ENCODE measurements at regions not wholly inside any gene's neighbourhood (a gene's known extent, or its start where the extent isn't known, plus 50 kb on each side); places are given as distances from the start of the nearest gene placed in this dataset.
A peak's percentile ranks its signal among the peaks of the same experiment; 100 is the strongest.
"Not testable (repeated sequence)": the region's sequence is repeated elsewhere in the genome, so short reads cannot be mapped to it uniquely, and the experiment has no call there.

DNA sequence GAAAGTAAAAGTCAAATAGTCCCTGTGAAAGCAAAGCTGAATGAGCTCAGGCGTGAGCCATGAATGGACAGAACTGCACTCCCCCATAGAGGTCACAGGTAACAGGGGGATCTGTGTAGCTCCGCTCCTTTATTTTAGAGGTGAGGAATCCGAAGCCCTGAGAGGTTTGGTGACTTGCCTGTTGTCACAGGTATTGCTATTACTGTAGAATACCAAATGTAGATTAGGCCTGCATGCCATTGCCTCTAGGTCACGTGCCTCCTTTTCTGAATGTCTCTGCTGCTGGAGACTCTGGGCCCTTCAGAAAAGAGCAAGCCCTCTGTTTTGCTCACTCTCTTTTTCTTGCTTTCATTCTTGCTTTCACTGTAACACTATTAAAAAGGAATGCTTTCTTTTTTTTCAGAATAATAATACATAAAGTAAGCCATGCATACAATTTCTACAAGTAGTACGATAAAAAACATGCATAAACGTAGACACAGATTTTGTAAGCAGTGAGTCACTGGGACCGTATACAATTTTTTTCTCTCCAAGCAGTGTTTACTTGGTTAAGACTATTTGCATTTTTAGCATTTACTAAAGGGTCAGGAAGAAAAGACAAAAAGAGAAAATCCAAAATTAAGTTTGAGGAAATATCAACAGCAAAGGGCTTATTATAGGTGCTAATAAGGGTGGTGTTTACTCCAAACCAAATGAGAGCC is 568.7 kb upstream of the ADAMTS16 start:
- no peak for DNase-seq (ENCODE audit: low spot score)

DNA sequence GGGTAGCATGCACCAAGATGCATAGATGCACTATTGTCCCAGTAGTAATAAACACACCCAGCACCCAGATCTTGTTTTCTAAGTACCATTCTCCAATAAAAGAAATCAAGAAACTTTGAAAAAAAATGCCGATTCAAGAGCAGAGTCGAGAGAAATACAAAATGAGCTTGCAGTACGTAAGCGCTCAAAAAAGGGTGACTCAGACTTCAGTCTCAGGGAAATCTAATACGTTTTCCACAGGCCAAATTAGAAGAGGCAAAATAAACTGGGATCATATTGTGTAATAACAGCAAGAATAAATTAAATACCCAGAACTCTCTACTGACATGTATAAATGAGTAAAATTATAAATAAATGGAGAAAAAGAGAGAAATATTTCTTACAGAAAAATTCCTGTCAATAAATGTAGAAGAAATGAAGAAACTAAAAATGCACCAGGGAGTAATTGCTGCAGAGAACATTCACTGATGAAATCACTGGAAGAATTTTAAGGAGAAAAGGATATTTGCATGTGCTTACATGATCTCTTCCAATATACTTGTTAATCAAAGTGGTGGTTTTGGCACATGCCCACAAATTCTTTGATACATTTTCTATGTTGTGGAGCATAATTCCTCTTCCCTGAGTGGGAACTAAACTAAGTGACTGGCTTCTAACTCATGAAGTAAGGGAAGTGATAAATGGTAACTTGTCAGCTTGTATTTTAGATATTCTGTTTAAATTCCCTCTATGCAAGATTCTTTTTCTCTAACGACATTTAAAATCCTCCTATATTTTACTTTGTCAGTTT is 567.6 kb upstream of the ADAMTS16 start:
- no peak for DNase-seq (ENCODE audit: low spot score)

DNA sequence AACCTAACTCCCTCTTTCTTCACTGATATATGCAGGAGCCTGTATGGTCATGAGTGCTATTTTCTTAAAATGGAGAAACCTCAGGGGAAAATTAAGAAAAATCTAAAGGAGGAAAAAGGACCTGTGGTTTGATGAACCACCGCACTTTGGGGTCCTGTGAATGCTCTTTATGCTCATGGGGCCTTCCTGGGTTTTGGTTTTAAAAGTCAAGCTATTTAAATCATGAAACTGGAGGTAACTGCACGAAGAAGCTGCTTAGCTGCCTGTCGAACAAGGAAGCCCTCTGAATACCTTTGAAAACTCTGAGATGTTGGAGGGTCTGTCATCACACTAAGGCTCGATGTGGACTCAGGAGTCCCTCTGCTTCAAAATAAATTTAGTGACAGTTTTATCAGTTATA is 564.5 kb upstream of the ADAMTS16 start:
- no peak for DNase-seq (ENCODE audit: low spot score)

DNA sequence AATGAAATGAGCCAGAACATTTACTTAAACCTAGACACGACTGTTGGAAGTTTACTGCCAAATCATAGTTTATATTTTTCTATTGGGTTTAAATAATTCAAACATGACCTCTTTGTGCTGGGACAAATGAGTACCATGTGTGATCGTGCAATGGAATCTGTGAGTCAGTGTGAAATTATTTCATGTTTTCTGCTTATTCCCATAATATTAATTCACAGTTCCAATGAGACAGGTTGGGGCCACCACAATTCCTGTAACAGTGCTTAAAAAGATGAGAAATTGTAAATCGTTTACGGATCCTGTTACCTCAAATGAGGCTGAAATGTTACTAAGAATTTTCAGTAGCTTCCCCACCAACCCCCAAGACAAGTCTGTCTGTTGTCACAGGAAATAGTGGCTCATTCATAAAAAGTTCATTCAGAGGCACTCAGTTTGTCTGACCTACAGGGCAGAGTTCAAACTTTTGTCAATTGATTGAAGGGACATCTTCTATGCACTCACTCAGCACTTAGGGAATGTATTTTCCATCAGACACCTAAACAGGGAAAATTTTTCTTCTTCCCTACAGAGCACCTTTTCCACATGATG is 563.9 kb upstream of the ADAMTS16 start:
- DNase-seq (ENCODE audit: low spot score) = no peak

DNA sequence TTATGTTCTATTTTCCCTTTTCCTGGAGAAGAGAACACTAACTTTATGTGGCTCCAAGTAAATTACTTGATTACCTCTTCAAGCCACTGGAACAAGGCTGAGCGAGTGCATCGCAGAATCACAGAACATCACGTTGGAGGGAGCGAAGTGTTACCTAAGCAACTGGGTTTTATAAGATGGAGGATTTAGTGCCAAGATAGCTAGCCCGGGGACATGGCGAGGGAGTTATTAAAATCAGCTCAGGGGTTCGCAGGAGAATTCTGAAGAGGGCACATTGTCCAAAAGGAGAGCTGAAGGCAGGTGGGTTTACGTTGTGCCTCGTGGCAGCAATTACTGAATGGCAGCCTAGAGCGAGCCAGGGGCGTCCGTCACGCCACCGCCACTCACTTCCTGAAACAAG is 563.2 kb upstream of the ADAMTS16 start:
- no peak for DNase-seq (ENCODE audit: low spot score)

DNA sequence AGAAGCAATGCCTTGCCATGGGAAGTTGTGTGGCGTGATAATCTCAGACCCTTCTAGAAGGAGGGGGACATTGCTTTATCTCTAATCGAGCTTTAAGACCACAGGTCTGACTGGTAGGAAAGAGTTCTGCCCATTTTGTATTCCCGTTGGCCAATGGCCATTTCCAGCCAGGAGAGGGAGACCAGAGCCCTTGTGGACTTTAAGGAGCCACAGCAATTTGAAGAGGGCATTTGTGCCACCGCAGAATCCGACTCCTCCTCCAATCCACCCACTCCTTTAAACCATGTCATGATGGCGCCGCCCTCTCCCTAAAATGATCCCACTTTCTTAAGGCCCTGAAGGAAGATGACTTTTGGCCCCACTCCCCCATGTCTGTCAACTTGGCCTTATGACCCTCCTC is 560.5 kb upstream of the ADAMTS16 start:
- DNase-seq (ENCODE audit: low spot score) = no peak

DNA sequence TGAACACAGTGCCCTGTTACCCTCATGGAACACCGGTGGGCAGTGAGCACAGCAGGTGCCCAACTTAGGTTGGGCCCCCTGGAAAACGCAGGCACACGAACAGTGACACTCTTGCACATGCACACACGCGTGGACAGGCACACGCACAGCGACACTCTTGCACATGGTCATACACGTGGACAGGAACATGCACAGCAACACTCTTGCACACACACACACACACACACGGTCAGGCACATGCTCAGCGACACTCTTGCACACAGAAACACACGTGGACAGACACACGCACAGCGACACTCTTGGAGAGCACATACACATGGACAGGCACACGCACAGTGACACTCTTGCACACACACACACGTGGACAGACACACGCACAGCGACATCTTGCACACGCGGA is 559.4 kb upstream of the ADAMTS16 start:
- no peak for DNase-seq (ENCODE audit: low spot score)

DNA sequence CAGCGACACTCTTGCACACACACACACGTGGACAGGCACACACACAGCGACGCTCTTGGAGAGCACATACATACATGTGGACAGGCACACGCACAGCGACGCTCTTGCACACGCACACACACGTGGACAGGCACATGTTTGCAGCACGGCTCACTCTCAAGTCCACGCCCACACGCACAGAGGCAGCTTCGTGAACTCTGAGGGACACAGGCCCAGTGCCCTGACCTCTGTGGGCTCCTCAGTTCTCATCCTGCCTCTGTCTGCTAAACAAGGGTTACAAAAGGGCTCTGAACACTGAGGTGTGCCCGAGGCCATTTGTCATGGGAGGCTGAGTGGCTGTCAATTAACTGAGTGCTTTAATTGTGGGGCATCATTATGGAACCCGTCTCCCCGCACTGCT is 558.8 kb upstream of the ADAMTS16 start:
- no peak for DNase-seq (ENCODE audit: low spot score)

DNA sequence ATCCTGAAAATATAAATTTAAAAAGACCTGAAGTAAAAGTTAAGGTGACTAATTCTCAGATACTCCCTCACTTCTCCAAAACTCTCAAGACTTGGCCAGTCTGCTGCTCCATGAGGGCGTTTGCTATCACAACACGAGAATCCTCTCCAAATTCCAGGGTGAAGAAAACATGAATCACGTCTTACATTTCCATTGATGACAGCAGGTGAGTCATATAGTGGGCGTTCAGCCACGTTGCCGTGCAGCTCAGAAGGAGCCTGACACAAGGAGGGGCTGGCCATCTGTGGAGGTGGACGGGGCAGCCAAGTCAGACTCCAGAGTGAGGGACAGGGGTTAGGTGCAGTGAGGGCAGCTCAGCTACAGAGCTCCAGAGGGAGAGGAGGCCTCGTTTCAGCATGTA is 555.1 kb upstream of the ADAMTS16 start:
- DNase-seq (ENCODE audit: low spot score) = no peak

DNA sequence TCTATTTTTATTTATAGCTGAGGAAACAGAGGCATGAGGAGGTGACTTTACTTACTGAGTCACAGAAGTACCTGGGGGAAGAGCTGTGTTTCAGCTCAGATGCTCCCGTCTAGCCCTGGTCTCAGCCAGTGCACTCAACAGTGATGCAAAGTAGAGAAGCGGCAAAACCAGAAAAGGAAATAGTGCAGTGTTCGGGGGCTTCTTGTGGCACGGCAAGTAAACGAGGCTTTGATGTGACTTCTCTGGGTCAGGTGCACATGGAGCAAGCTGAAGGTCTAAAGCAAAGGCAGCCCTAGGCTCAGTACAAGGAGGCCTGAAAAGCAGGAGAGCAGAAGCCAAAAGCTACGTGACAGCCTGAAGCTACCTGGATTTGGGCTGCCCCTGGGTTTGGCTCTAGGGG is 526.7 kb upstream of the ADAMTS16 start:
- DNase-seq (ENCODE audit: low spot score) = no peak

DNA sequence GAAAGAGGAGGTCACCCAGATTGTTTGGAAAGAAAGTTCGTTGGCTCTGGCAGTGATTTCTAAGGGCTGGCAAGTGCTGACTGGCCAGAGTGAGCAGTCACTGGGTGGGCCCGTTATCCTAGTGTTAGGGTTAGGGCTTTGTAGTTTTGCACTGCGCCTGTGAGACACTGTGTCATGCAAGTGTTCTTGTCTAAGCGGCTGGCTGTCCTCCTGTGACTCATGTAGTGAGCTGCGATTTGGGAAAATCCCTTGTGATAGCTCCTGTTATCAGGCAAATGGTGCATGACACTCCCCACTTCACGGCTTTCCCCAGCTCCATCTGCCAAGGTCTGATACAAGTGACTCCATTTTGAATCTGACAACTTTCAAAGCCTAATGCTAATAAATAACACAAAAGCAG is 526.0 kb upstream of the ADAMTS16 start:
- no peak for DNase-seq (ENCODE audit: low spot score)

DNA sequence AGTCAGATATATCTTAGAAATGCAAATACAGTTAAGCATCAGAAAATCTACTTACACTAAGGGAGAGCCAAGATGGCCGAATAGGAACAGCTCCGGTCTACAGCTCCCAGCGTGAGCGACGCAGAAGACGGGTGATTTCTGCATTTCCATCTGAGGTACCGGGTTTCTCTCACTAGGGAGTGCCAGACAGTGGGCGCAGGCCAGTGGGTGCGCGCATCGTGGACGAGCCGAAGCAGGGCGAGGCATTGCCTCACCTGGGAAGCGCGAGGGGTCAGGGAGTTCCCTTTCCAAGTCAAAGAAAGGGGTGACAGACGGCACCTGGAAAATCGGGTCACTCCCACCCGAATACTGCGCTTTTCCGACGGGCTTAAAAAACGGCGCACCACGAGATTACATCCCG is 524.8 kb upstream of the ADAMTS16 start:
- DNase-seq (ENCODE audit: low spot score) = not testable (repeated sequence)

DNA sequence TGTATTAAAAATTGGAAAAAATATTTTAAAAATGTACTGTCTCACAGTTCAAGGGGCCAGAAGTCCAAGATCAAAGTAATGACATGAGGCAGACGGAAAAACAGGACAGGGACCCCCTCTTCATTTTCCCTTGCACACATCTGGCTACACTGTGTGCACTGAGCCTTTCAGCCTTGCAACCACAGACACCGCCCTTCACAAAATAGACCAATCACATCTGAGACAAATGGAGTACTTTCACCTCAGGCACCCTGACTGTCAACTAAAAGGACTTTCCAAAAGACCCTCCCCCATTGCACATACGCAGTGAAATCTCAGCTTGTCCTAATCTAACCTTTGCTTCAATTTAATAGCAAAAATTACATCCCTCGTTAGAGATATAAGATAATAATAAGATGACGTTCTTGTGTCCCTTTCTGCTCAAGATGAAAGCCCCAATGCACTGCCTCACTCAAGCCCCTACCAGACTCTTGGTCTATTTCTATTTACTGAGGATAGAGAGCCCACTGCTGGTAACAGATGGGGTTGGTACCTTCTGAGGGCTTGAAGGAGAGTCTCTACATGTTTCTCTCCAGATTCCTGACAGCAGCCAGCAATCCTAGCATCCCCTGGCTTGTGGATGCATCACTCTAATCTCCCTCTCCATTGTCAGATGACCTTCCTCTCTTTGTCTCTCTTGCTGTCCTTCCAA is 514.8 kb upstream of the ADAMTS16 start:
- no peak for DNase-seq (ENCODE audit: low spot score)

DNA sequence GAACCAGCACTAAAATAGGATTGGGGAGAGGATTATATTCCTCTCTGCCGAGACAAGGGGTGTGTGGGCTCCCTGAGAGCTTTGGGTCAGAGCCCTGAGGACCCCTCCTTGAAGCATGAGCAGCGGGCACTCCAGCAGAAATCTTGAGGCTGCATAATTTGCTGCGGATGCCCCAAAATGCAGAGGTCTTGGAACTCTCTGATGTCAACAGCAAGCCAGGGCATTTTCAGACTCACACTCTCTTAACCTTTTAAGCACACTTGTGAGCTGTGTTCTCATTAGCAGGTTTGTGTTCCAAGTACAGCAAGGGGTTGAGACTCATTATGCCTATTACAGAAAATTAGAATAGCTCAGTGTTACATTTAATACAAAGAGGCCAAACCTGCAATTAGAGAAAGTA is 513.0 kb upstream of the ADAMTS16 start:
- DNase-seq (ENCODE audit: low spot score) = no peak

DNA sequence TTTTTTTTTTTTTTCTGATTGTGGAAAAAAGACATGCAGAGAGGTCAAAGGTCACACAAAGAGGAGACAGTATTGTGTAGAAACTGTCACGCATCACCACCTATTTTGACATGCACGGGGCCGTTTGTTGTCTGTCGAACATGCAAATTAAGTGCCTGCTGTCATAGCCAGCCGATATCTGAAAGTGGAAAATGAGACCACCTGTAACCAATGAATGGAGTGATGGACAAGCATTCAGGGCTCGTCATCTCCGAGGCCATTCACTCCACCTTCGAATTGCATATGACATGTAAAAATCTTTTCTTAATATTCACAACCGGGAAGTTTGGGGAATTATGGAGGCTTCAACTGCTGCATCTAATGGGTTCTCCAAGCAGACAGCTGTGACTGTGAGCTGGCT is 512.2 kb upstream of the ADAMTS16 start:
- no peak for DNase-seq (ENCODE audit: low spot score)

DNA sequence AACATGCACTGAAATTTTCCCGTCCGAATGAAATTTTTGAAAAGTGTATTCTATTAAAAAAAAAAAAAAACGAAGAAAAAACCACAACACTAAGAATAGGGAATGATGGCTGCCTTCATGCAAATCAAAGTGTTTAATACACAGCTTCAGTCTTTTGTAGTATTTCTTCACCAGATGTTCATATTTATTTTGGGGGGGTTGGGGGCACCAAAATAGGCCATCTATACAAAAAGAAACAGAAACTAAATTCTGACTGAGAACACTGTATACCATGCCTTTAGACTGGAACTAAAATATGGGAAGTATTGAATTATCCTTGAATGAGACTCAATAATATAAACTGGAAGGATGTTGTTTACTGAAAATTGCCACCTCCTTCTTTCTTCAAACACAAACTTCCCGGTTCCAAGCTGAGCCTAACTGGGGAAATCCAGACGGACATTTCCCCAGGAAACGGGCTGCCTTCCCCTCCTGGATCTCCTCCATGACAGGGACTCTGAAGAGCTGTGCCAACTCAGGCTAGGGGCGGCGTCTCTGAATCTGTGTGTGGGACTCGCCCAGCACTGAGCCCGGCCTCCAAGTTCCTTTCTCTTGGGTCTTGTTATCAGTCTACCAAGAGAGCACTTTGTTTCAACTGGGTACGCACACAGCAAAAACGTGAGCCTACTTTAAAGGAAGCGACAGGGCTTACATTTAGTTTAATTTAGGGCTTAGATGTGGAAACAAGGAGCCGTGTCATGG is 511.3 kb upstream of the ADAMTS16 start:
- DNase-seq (ENCODE audit: low spot score) = no peak

DNA sequence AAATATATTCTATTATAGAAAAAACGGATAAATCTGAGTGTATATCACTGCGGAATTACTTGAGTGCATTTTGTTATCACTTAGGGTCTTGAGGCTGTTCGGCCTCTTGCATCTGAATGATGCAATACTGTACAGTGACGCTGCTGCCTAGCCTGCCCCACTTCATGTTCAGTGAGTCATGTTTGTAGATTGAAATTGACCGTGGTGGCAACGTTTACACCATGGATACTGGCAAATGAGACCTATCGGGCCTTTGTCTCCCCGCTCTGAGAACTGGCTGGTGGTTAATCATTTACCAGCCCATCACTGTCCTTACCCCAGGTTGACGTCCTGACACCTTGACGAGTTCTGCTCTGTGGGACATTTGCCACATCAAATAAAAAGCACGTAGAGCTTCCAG is 510.1 kb upstream of the ADAMTS16 start:
- DNase-seq (ENCODE audit: low spot score) = no peak

DNA sequence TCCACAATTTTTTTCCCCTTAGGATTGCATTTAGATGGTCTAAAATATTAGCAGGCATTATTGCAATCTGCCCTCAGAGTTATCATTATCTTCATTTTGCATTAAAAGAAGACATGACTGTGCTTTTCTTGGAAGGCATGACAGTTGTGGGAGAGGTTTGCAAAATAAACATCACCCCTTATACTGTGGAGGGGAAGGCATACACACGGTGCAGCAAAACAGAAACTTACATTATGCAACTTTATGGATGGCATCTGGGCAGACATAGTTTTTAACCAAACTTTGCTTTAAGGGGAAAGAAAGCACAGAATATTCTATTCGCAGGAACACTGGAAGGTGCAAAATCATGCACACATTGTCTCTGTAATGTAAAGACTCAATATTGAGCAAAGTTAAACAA is 505.8 kb upstream of the ADAMTS16 start:
- DNase-seq (ENCODE audit: low spot score) = no peak

DNA sequence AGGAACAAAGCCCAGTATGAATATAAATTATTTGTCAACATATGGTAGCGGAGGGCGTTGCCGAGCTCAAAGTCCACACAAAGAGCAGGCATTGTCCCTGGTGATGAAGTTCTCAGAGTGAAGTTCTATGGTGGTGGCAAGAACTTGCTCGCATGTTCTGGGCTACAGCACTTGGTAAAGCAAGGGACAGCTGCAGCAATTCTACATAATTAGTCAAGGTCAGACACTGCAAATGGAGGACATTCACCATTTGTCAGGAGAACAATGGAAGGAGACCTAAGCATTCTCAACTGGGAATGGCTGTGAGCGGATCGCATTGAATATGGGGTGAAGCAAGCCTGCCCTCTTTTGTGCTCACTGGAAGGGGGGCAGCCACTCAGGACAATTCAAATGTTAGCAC is 503.8 kb upstream of the ADAMTS16 start:
- no peak for DNase-seq (ENCODE audit: low spot score)

DNA sequence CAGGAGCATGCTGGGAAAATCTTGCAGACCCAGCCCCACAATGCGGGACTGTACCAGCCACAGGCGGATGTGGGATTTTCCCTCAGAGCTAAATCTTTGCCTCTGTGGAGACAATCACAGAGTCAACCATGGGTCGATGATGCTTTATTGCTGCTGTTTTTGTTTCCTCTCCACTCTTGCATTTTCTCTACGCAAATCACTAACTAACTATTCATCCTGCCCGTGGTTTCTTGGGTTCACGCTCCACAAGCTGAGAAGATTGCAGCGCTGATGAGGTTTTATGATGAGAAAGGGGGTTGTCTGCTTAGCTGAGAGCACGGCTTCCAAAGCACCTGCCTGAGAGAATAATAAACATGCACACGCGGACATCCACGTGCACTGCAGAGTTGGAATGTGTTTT is 500.2 kb upstream of the ADAMTS16 start:
- no peak for DNase-seq (ENCODE audit: low spot score)

DNA sequence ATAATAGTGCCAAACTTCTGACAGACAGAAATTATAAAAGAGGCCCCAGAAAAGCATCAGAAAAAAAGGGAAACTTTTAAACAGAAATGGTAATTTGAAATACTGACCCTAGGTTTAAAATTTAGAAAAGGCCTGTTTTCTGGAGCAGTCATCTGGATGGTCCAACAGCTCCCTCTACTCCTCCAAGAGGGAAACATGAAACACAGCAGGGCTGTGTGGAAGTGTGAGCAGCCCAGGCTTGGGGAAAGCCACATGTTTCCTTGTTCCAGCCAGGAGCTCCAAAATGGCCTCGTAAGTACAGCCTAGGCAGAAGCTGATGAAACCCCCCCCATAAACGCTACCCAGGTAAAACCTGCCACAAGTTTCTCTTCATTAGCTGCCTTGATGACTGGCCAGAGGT is 499.3 kb upstream of the ADAMTS16 start:
- peak; percentile 16 for DNase-seq (ENCODE audit: low spot score)

DNA sequence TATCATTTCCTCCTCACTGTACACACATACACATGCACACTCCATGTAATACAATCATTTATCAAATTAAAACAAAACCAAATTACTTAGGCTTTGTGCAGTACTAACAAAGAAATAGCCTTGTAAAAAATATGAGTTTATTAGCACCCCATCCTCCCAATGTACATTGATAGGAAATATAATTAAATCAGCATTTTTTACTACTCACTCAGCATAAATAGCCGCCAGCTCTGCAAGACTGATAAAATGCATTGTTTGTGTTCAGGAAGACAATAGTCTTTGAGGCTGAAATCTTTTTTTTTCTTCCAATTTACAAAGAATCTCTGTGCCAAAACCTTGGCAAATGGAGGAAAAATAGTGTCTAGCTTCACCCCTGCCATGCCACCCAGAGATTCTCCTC is 497.6 kb upstream of the ADAMTS16 start:
- DNase-seq (ENCODE audit: low spot score) = no peak

Data from globus pallidus (tissue), 1 donor.